Calu3 (cell line): ENCODE measurements at regions not wholly inside any gene's neighbourhood (a gene's known extent, or its start where the extent isn't known, plus 50 kb on each side); places are given as distances from the start of the nearest gene placed in this dataset.

Experiments used
- BruUV-seq: library from RNA; stranded (reverse); fragments of 400-500 nt; replicated peaks from 2 replicates; lab custom pipeline; 2021; lab: Mats Ljungman, UMichigan
- CTCF ChIA-PET: fragments of 300-600 bp; sonication (Branson Sonifier 250); formaldehyde crosslinking; loops from one replicate; lab custom pipeline; 2022; ENCODE audit warnings: antibody characterized with exemption; lab: Charles Lee
- DNase-seq: peaks from one replicate; pipeline ENCODE4 v3.0.0; 2022
- H3K27ac Mint-ChIP-seq: one replicate; pipeline ENCODE4 v1.8.0; 2022; ENCODE audit warnings: mixed read lengths; ENCODE audit not compliant: unreplicated experiment
- H3K27me3 Mint-ChIP-seq: one replicate; pipeline ENCODE4 v1.8.0; 2022; ENCODE audit warnings: mixed read lengths; ENCODE audit not compliant: unreplicated experiment
- H3K36me3 Mint-ChIP-seq: one replicate; pipeline ENCODE4 v1.8.0; 2022; ENCODE audit warnings: mild to moderate bottlenecking, moderate library complexity, mixed read lengths; ENCODE audit not compliant: insufficient read depth, unreplicated experiment
- H3K4me1 Mint-ChIP-seq: one replicate; pipeline ENCODE4 v1.8.0; 2022; ENCODE audit warnings: mild to moderate bottlenecking, low read depth, mixed read lengths; ENCODE audit not compliant: unreplicated experiment
- H3K4me3 Mint-ChIP-seq: one replicate; pipeline ENCODE4 v1.8.0; 2022; ENCODE audit warnings: mild to moderate bottlenecking, low read depth, moderate library complexity, mixed read lengths; ENCODE audit not compliant: unreplicated experiment
- H3K9me3 Mint-ChIP-seq: one replicate; pipeline ENCODE4 v1.8.0; 2022; ENCODE audit warnings: low read depth, mixed read lengths; ENCODE audit not compliant: unreplicated experiment
- intact Hi-C: fragments of 100-400 bp; cut with micrococcal nuclease; formaldehyde crosslinking; loops from one replicate; pipeline ENCODE4 v1.10.0; 2022; ENCODE audit not compliant: unreplicated experiment
- TF ChIP-seq, protein P1 (sequence below): fragments of 200-600 bp; IDR thresholded peaks from one replicate; pipeline ENCODE4 v1.8.0; 2022; ENCODE audit warnings: antibody characterized with exemption; ENCODE audit not compliant: unreplicated experiment

- H3K4me1 Mint-ChIP-seq, result no peaks in the 10 kb centered on the region
- H3K27ac Mint-ChIP-seq, result no peak overlapping the region
- intact Hi-C loops, result no loop called here
- no peaks in the 10 kb centered on the region for H3K9me3 Mint-ChIP-seq
- CTCF ChIA-PET, result no interaction called here
- no peaks in the 10 kb centered on the region for H3K27me3 Mint-ChIP-seq
- no TSS peak for BruUV-seq
- TF ChIP-seq, protein P1, sequence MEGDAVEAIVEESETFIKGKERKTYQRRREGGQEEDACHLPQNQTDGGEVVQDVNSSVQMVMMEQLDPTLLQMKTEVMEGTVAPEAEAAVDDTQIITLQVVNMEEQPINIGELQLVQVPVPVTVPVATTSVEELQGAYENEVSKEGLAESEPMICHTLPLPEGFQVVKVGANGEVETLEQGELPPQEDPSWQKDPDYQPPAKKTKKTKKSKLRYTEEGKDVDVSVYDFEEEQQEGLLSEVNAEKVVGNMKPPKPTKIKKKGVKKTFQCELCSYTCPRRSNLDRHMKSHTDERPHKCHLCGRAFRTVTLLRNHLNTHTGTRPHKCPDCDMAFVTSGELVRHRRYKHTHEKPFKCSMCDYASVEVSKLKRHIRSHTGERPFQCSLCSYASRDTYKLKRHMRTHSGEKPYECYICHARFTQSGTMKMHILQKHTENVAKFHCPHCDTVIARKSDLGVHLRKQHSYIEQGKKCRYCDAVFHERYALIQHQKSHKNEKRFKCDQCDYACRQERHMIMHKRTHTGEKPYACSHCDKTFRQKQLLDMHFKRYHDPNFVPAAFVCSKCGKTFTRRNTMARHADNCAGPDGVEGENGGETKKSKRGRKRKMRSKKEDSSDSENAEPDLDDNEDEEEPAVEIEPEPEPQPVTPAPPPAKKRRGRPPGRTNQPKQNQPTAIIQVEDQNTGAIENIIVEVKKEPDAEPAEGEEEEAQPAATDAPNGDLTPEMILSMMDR, result no peak
- H3K36me3 Mint-ChIP-seq, result no peaks in the 10 kb centered on the region
- DNase-seq, result no peak
- no peak overlapping the region for H3K4me3 Mint-ChIP-seq
Measured at GRCh38 chr10:123257904-123258456, 103.8 kb downstream of the BUB3 start.

GRCh38 chr10:123259081-123259480, 104.9 kb downstream of the BUB3 start:
- BruUV-seq, result no TSS peak
- CTCF ChIA-PET, result no interaction called here
- no peaks in the 10 kb centered on the region for H3K4me1 Mint-ChIP-seq
- TF ChIP-seq, protein P1, result no peak
- no peaks in the 10 kb centered on the region for H3K9me3 Mint-ChIP-seq
- no peak for DNase-seq
- H3K4me3 Mint-ChIP-seq, result no peak overlapping the region
- H3K27ac Mint-ChIP-seq, result no peak overlapping the region
- no peaks in the 10 kb centered on the region for H3K27me3 Mint-ChIP-seq
- H3K36me3 Mint-ChIP-seq, result no peaks in the 10 kb centered on the region
- intact Hi-C loops, result no loop called here

DNA sequence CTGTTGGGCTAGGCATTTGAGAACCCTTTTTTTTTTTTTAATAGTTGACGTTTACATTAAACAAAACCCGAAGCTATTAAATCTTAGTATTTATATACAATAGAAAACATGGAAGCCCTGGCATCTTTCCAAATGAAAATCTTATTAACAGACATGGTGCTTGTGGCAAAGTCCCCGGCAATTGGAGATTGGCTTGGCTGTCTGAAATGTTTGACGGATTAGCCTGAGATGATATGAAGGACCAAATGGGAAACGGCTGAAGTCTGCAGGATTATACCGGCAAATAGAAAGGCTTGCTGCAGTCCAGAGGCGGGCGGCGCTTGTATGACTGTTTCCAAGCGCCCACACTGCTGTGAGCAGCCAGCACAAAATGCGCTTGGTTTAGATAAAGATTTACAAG, 105.6 kb downstream of the BUB3 start:
- no TSS peak for BruUV-seq
- TF ChIP-seq, protein P1, result no peak

GRCh38 chr10:123262456-123262855, 108.3 kb downstream of the BUB3 start:
- no peaks in the 10 kb centered on the region for H3K9me3 Mint-ChIP-seq
- no peak overlapping the region for H3K27ac Mint-ChIP-seq
- no TSS peak for BruUV-seq
- TF ChIP-seq, protein P1, result no peak
- H3K4me1 Mint-ChIP-seq, result no peaks in the 10 kb centered on the region
- H3K27me3 Mint-ChIP-seq, result no peaks in the 10 kb centered on the region
- CTCF ChIA-PET, result no interaction called here
- intact Hi-C loops, result no loop called here
- no peaks in the 10 kb centered on the region for H3K36me3 Mint-ChIP-seq
- DNase-seq, result no peak
- H3K4me3 Mint-ChIP-seq, result no peak overlapping the region

More for the DNA sequence above, 105.6 kb downstream of the BUB3 start:
- no peaks in the 10 kb centered on the region for H3K4me1 Mint-ChIP-seq
- H3K27me3 Mint-ChIP-seq, result no peaks in the 10 kb centered on the region
- H3K36me3 Mint-ChIP-seq, result no peaks in the 10 kb centered on the region
- H3K9me3 Mint-ChIP-seq, result no peaks in the 10 kb centered on the region
- no peak for DNase-seq
- H3K27ac Mint-ChIP-seq, result no peak overlapping the region
- CTCF ChIA-PET, result no interaction called here
- no peak overlapping the region for H3K4me3 Mint-ChIP-seq
- intact Hi-C loops, result no loop called here
